Nephron (organoid): ENCODE measurements at regions not wholly inside any gene's neighbourhood (a gene's known extent, or its start where the extent isn't known, plus 50 kb on each side); places are given as distances from the start of the nearest gene placed in this dataset.

ENCODE experiments used
- H3K27ac Mint-ChIP-seq, 3 experiments: 2 replicates each; pipeline ENCODE4 v1.8.0; 2020; ENCODE audit warnings: mixed read lengths in 3 of 3, mild to moderate bottlenecking in 2 of 3, moderate library complexity in 1 of 3
- H3K27me3 Mint-ChIP-seq: 2 replicates; pipeline ENCODE4 v1.8.0; 2021; ENCODE audit warnings: low read depth, mild to moderate bottlenecking, moderate library complexity, mixed read lengths
- H3K36me3 Mint-ChIP-seq: 2 replicates; pipeline ENCODE4 v1.8.0; 2020; ENCODE audit warnings: low read depth, mixed read lengths
- H3K4me1 Mint-ChIP-seq: 2 replicates; pipeline ENCODE4 v1.8.0; 2020; ENCODE audit warnings: mixed read lengths
- H3K4me3 Mint-ChIP-seq, 3 experiments: 2 replicates each; pipeline ENCODE4 v1.8.0; 2020; ENCODE audit warnings: mild to moderate bottlenecking in 3 of 3, mixed read lengths in 3 of 3, moderate library complexity in 2 of 3
- H3K9me3 Mint-ChIP-seq: 2 replicates; pipeline ENCODE4 v1.8.0; 2020; ENCODE audit warnings: mixed read lengths
- TF ChIP-seq, protein P1 (sequence below), 3 experiments: fragments of 200-600 bp; sonication (generic); IDR thresholded peaks; one replicate each; pipeline ENCODE4 v1.5.0; 2021; ENCODE audit warnings: antibody characterized with exemption in 3 of 3; ENCODE audit not compliant: unreplicated experiment in 3 of 3

DNA sequence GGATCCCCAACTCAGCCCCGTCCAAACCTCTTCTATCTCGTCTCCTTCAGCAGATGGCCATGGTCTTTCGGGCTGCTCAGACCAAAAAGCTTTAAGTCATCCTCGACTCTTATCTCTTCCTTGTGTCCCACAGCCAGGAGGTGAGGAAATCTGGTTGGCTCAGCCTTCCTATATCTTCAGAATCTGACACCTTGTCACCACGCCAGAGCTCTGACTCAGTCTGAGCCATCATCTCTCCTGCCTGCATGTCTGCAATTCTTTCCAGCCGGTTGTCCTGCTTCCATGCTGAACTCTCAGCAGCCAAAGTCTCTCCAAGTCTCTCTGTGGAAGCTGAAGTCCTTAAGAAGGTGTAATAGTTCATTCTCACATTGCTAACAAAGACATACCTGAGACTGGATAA lies 419.3 kb upstream of the ADAMTS16 start:
- Mint-ChIP-seq H3K9me3 (no peaks in the 10 kb centered on the region), H3K27me3 (peaks cover 5% of the 10 kb centered on the region), H3K36me3 (no peaks in the 10 kb centered on the region), H3K4me1 (peaks cover 18% of the 10 kb centered on the region), H3K4me3 (no peak overlapping the region), H3K27ac (no peak overlapping the region)
- TF ChIP-seq, protein P1, sequence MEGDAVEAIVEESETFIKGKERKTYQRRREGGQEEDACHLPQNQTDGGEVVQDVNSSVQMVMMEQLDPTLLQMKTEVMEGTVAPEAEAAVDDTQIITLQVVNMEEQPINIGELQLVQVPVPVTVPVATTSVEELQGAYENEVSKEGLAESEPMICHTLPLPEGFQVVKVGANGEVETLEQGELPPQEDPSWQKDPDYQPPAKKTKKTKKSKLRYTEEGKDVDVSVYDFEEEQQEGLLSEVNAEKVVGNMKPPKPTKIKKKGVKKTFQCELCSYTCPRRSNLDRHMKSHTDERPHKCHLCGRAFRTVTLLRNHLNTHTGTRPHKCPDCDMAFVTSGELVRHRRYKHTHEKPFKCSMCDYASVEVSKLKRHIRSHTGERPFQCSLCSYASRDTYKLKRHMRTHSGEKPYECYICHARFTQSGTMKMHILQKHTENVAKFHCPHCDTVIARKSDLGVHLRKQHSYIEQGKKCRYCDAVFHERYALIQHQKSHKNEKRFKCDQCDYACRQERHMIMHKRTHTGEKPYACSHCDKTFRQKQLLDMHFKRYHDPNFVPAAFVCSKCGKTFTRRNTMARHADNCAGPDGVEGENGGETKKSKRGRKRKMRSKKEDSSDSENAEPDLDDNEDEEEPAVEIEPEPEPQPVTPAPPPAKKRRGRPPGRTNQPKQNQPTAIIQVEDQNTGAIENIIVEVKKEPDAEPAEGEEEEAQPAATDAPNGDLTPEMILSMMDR (IDR thresholded peaks at IDR 0.05; ENCODE audit: unreplicated experiment in 3 of 3) = no peak

DNA sequence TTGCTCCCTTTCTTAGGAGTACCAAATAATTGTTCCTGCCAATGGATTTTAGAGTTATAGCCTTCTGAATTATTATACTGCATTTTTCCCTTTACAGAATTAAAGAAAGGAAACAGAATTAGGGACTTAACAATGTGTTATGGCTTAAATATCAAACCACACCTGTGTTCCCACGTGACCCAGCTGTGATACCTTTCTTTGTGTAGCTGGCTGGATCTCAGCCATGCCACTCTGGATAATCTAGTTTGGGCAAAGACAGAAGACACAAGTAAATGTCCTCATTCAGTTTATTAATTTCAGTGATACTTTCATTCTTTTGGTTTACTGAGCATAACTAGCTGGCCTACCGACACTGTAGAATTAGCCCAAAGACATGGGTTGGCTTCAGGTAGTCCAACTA lies 417.2 kb upstream of the ADAMTS16 start:
- H3K9me3 Mint-ChIP-seq = no peaks in the 10 kb centered on the region
- no peaks in the 10 kb centered on the region for H3K36me3 Mint-ChIP-seq
- TF ChIP-seq, protein P1 (IDR thresholded peaks at IDR 0.05; ENCODE audit: unreplicated experiment in 3 of 3) = no peak
- no peak overlapping the region for H3K4me3 Mint-ChIP-seq
- H3K27me3 Mint-ChIP-seq = peaks cover 5% of the 10 kb centered on the region
- H3K4me1 Mint-ChIP-seq = peaks cover 6% of the 10 kb centered on the region
- H3K27ac Mint-ChIP-seq = no peak overlapping the region

DNA sequence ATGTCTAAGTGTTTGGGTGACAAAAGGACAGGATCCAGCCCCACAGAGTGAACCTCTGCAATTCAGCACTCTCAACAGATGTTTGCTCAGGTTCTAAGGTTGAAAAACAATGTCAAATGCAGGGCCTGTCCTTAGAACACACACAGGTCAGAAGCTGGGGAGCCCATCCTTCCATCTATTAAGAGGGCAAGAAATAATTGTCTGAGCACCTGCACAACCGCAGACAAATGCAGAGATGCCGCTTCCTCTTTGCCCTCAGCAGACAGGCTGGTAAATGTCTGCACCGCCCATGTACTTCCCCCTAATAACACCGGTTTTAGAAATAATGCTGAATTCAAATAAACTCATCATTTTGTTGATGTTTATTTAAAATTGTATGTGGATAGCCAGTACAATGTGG lies 414.5 kb upstream of the ADAMTS16 start:
- H3K36me3 Mint-ChIP-seq = no peaks in the 10 kb centered on the region
- TF ChIP-seq, protein P1 (IDR thresholded peaks at IDR 0.05; ENCODE audit: unreplicated experiment in 3 of 3) = no peak
- H3K4me1 Mint-ChIP-seq = peaks cover 14% of the 10 kb centered on the region
- H3K27ac Mint-ChIP-seq = no peak overlapping the region
- H3K9me3 Mint-ChIP-seq = no peaks in the 10 kb centered on the region
- no peak overlapping the region for H3K4me3 Mint-ChIP-seq
- H3K27me3 Mint-ChIP-seq = peaks cover 5% of the 10 kb centered on the region

DNA sequence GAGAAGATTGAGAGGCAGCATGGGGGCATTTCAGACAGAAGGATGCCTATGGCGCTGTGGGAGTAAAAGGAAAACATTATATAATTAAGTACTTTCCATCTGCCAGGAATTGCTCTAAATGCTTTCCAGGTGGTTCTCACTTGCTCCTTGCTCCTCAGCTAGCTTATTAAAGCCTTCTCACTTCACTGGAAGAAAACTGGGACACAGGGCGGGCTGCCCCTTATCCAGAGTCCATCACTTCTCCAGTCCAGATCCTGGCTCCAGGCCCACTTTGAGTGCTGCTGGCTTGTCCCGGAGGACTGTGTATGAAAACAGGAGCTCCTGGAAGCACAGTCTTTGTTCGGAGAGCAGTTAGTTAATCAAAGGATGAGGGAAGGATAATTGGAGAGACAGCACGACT lies 409.9 kb upstream of the ADAMTS16 start:
- no peaks in the 10 kb centered on the region for H3K36me3 Mint-ChIP-seq
- H3K27me3 Mint-ChIP-seq = peaks cover 4% of the 10 kb centered on the region
- no peaks in the 10 kb centered on the region for H3K9me3 Mint-ChIP-seq
- H3K4me1 Mint-ChIP-seq = peaks cover 30% of the 10 kb centered on the region
- no peak overlapping the region for H3K4me3 Mint-ChIP-seq
- TF ChIP-seq, protein P1 (IDR thresholded peaks at IDR 0.05; ENCODE audit: unreplicated experiment in 3 of 3) = no peak
- H3K27ac Mint-ChIP-seq = peak overlapping the region; percentile 45 to 64 (median 52)

DNA sequence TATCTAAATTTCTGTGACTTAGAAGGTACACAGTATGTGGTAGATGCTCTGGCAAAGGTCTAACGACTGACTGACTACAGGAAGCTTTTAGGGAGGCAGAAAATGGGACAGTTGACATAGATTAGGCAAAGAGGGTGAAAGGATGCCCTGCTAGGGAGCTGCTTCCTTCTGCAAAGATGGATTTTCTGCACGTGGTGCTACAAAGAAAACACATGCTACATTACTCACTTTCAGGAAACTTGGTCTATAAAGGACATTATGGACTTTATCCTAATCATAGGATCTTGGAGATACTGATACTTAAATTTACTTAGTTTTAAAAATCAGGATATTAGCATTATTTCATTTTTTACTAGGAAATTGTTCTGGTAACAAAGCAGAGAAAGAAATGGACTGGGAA lies 405.8 kb upstream of the ADAMTS16 start:
- TF ChIP-seq, protein P1 (IDR thresholded peaks at IDR 0.05; ENCODE audit: unreplicated experiment in 3 of 3) = no peak
- Mint-ChIP-seq H3K36me3 (no peaks in the 10 kb centered on the region), H3K4me1 (peaks cover 35% of the 10 kb centered on the region)

DNA sequence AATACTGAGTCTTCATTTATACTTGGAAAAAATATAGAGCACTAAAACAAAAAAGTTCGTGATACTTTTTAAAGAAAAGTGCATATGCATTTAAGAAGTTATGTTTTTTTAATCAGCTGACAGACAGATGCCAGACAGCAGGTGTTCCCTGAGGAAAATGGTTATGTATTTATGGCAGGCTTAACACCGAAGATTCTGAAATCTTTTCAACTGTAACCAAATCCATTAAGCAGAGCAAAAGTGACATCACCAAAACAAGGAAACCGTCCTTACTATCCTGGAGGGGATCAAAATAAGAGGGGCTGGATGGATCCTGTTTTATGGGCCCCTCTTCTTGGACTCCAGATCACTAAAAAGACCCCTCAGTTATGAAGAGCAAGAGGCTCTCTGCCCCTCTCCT lies 404.9 kb upstream of the ADAMTS16 start:
- Mint-ChIP-seq H3K27ac (peak overlapping the region in 2 of 3 experiments; percentile 51 to 77), H3K4me1 (peaks cover 30% of the 10 kb centered on the region), H3K36me3 (no peaks in the 10 kb centered on the region), H3K9me3 (no peaks in the 10 kb centered on the region), H3K4me3 (no peak overlapping the region), H3K27me3 (peaks cover 9% of the 10 kb centered on the region)
- TF ChIP-seq, protein P1 (IDR thresholded peaks at IDR 0.05; ENCODE audit: unreplicated experiment in 3 of 3) = no peak

More for the DNA sequence above, 405.8 kb upstream of the ADAMTS16 start:
- Mint-ChIP-seq H3K4me3 (no peak overlapping the region), H3K27me3 (peaks cover 9% of the 10 kb centered on the region), H3K27ac (peak overlapping the region in 1 of 3 experiments; percentile 13), H3K9me3 (no peaks in the 10 kb centered on the region)
